MM.1S (cell line): ENCODE measurements at regions not wholly inside any gene's neighbourhood (a gene's known extent, or its start where the extent isn't known, plus 50 kb on each side); places are given as distances from the start of the nearest gene placed in this dataset.

Experiments used
- DNase-seq: peaks from one replicate; pipeline ENCODE4 v3.0.0-alpha.2; 2015
- H2AFZ ChIP-seq: fragments of 300-600 bp; sonication (generic); 2 replicates; pipeline ENCODE4 v1.6.0; 2016; ENCODE audit warnings: antibody characterized with exemption, low read length
- H3F3A ChIP-seq: fragments of 300-600 bp; sonication (generic); 2 replicates; pipeline ENCODE4 v1.6.1; 2016; ENCODE audit warnings: mild to moderate bottlenecking, antibody characterized with exemption, low read length, moderate library complexity, mixed read lengths; ENCODE audit not compliant: insufficient read depth
- H3K27ac ChIP-seq: fragments of 300-600 bp; sonication (generic); 2 replicates; pipeline ENCODE4 v1.5.1; 2016; ENCODE audit warnings: mild to moderate bottlenecking, low read length
- H3K27me3 ChIP-seq: fragments of 300-600 bp; sonication (generic); replicated peaks from 2 replicates; pipeline ENCODE4 v1.6.0; 2016; ENCODE audit warnings: low read length; ENCODE audit not compliant: insufficient read depth
- H3K36me3 ChIP-seq: fragments of 300-600 bp; sonication (generic); replicated peaks from 2 replicates; pipeline ENCODE4 v1.6.1; 2016; ENCODE audit warnings: mild to moderate bottlenecking, low read length, mixed read lengths; ENCODE audit not compliant: insufficient read depth
- H3K4me1 ChIP-seq: fragments of 300-600 bp; sonication (generic); 2 replicates; pipeline ENCODE4 v1.6.1; 2016; ENCODE audit warnings: low read length, mixed read lengths
- H3K4me2 ChIP-seq: fragments of 300-600 bp; sonication (generic); 2 replicates; pipeline ENCODE4 v1.6.0; 2016; ENCODE audit warnings: low read depth, low read length
- H3K4me3 ChIP-seq: fragments of 300-600 bp; sonication (generic); 2 replicates; pipeline ENCODE4 v1.5.1; 2016; ENCODE audit warnings: low read length, mixed read lengths
- H3K79me2 ChIP-seq: fragments of 300-600 bp; sonication (generic); 2 replicates; pipeline ENCODE4 v1.6.1; 2016; ENCODE audit warnings: mixed run types, low read length, mixed read lengths
- H3K9ac ChIP-seq: fragments of 300-600 bp; sonication (generic); 2 replicates; pipeline ENCODE4 v1.6.1; 2016; ENCODE audit warnings: low read length, mixed read lengths
- H3K9me2 ChIP-seq: fragments of 300-600 bp; sonication (generic); replicated peaks from 2 replicates; pipeline ENCODE4 v1.6.1; 2016; ENCODE audit warnings: mild to moderate bottlenecking, low read length, mixed read lengths; ENCODE audit not compliant: insufficient read depth
- H3K9me3 ChIP-seq: fragments of 300-600 bp; sonication (generic); replicated peaks from 2 replicates; pipeline ENCODE4 v1.6.1; 2016; ENCODE audit warnings: mild to moderate bottlenecking, low read length, mixed read lengths; ENCODE audit not compliant: insufficient read depth
- H4K20me1 ChIP-seq: fragments of 300-600 bp; sonication (generic); 2 replicates; pipeline ENCODE4 v1.6.1; 2016; ENCODE audit warnings: mild to moderate bottlenecking, low read length, moderate library complexity, mixed read lengths; ENCODE audit not compliant: insufficient read depth
- EZH2 ChIP-seq: fragments of 300-600 bp; sonication (generic); optimal IDR thresholded peaks from 2 replicates; pipeline ENCODE3; 2017; ENCODE audit warnings: low read depth, mild to moderate bottlenecking, antibody characterized with exemption, low read length, mixed read lengths
- EZH2phosphoT487 ChIP-seq: fragments of 300-600 bp; sonication (generic); IDR thresholded peaks from 2 replicates; pipeline ENCODE4 v1.6.1; 2018; ENCODE audit warnings: antibody characterized with exemption, low read length
- TF ChIP-seq, protein P1 (sequence below): fragments of 300-600 bp; sonication (generic); IDR thresholded peaks from 2 replicates; pipeline ENCODE4 v1.5.1; 2016; ENCODE audit warnings: antibody characterized with exemption, low read length, mixed read lengths

DNA sequence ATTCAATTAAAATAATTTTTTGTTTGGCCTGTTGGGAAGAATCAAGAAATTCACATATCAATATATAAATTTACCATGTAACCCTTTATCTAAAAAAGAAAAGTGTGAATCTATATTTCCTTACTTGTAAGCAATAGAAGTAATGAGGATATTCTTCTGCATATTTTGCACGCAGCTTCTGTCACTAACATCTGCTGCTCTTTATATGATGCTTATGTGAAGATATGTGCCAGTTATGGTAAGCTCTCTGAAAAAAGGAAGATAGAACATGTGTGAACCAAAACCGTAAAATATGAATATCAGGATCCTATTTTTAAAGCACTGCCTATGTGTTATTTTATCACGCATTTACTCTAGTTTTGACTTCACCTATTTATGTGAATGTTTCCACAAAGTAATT, 96.4 kb upstream of the ATP11B start:
- no peaks in the 10 kb centered on the region for H3K9me2 ChIP-seq
- no peak overlapping the region for H3K4me3 ChIP-seq
- H3K27ac ChIP-seq, result no peak overlapping the region
- no peak overlapping the region for H3K9ac ChIP-seq
- no peaks in the 10 kb centered on the region for H3K36me3 ChIP-seq
- H3K9me3 ChIP-seq, result no peaks in the 10 kb centered on the region
- H3K27me3 ChIP-seq, result no peaks in the 10 kb centered on the region
- no peak for DNase-seq
- H3F3A ChIP-seq, result no peaks in the 10 kb centered on the region
- no peak overlapping the region for H3K4me2 ChIP-seq
- H3K79me2 ChIP-seq, result no peaks in the 10 kb centered on the region
- H2AFZ ChIP-seq, result no peak overlapping the region
- no peak for TF ChIP-seq EZH2phosphoT487
- no peak for TF ChIP-seq EZH2
- TF ChIP-seq, protein P1, sequence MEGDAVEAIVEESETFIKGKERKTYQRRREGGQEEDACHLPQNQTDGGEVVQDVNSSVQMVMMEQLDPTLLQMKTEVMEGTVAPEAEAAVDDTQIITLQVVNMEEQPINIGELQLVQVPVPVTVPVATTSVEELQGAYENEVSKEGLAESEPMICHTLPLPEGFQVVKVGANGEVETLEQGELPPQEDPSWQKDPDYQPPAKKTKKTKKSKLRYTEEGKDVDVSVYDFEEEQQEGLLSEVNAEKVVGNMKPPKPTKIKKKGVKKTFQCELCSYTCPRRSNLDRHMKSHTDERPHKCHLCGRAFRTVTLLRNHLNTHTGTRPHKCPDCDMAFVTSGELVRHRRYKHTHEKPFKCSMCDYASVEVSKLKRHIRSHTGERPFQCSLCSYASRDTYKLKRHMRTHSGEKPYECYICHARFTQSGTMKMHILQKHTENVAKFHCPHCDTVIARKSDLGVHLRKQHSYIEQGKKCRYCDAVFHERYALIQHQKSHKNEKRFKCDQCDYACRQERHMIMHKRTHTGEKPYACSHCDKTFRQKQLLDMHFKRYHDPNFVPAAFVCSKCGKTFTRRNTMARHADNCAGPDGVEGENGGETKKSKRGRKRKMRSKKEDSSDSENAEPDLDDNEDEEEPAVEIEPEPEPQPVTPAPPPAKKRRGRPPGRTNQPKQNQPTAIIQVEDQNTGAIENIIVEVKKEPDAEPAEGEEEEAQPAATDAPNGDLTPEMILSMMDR, result no peak
- no peaks in the 10 kb centered on the region for H4K20me1 ChIP-seq
- peaks cover 15% of the 10 kb centered on the region for H3K4me1 ChIP-seq

DNA sequence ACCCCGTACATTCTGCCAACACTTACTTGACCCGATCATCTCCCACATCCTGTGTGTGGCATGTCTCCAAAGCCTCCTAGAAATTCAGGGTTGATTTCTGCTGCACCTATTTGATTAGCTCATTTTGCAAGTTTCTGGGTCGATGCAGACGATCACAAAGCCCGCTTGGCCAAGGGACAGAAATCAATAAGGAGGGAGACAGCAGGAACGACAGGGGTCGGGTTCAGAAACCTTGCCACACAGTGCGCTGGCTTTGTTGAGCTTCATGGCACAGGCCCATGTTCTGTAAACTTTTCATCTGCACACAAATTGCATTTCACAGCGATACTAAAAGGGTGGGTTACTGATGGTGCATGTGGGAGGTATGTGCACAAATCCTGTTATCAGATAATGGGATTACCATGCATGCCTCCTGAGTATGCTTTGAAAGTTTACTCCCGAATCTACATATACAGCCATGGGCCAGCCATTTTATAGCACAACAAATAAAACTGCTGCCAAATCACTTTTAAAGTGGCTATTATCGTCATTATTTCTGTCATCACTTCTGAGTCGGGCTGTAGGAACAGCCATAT, 95.9 kb upstream of the ATP11B start:
- H3K9me3 ChIP-seq, result no peaks in the 10 kb centered on the region
- no peak overlapping the region for H3K4me2 ChIP-seq
- H3K9ac ChIP-seq, result no peak overlapping the region
- no peaks in the 10 kb centered on the region for H3K9me2 ChIP-seq
- no peaks in the 10 kb centered on the region for H3K27me3 ChIP-seq
- no peak overlapping the region for H3K27ac ChIP-seq
- peaks cover 10% of the 10 kb centered on the region for H3K4me1 ChIP-seq
- H3K36me3 ChIP-seq, result no peaks in the 10 kb centered on the region
- TF ChIP-seq EZH2phosphoT487 (no peak), EZH2 (no peak)
- TF ChIP-seq, protein P1, result no peak
- no peak overlapping the region for H2AFZ ChIP-seq
- no peak for DNase-seq
- no peaks in the 10 kb centered on the region for H3F3A ChIP-seq
- no peaks in the 10 kb centered on the region for H3K79me2 ChIP-seq
- H4K20me1 ChIP-seq, result no peaks in the 10 kb centered on the region
- no peak overlapping the region for H3K4me3 ChIP-seq

GRCh38 chr3:182698078-182698477, 95.2 kb upstream of the ATP11B start:
- Histone ChIP-seq H3K36me3 (no peaks in the 10 kb centered on the region), H3K27me3 (no peaks in the 10 kb centered on the region), H4K20me1 (no peaks in the 10 kb centered on the region), H3K4me1 (peaks cover 3% of the 10 kb centered on the region; the same call in 1 of the 2 replicates), H3K79me2 (no peaks in the 10 kb centered on the region), H3K4me3 (no peak overlapping the region), H2AFZ (no peak overlapping the region), H3K4me2 (no peak overlapping the region), H3K9me2 (no peaks in the 10 kb centered on the region), H3K9me3 (no peaks in the 10 kb centered on the region), H3F3A (no peaks in the 10 kb centered on the region), H3K27ac (no peak overlapping the region), H3K9ac (no peak overlapping the region)
- TF ChIP-seq, protein P1, result peak; percentile 12; the same call in 1 of the 2 replicates
- TF ChIP-seq EZH2 (no peak), EZH2phosphoT487 (no peak)
- DNase-seq, result no peak
